H9 (cell line): ENCODE measurements at regions not wholly inside any gene's neighbourhood (a gene's known extent, or its start where the extent isn't known, plus 50 kb on each side); places are given as distances from the start of the nearest gene placed in this dataset.

Source experiments
- DNase-seq: peaks from one replicate; pipeline ENCODE4 v3.0.0-alpha.2; 2017
- H2AFZ ChIP-seq: one replicate; pipeline ENCODE4 v1.6.1; 2013; ENCODE audit warnings: mild to moderate bottlenecking, low read length, control low read depth, moderate library complexity
- H2AK5ac ChIP-seq: 2 replicates; pipeline ENCODE4 v1.6.1; 2013; ENCODE audit warnings: low read length, control low read depth, mixed read lengths; ENCODE audit not compliant: insufficient read length
- H2BK120ac ChIP-seq: one replicate; pipeline ENCODE4 v1.6.1; 2013; ENCODE audit warnings: low read depth, mild to moderate bottlenecking, low read length, control low read depth, inconsistent platforms; ENCODE audit not compliant: poor library complexity, severe bottlenecking
- H2BK12ac ChIP-seq: 2 replicates; pipeline ENCODE4 v1.6.1; 2013; ENCODE audit warnings: low read length, control low read depth, mixed read lengths, low read depth; ENCODE audit not compliant: insufficient read length
- H2BK15ac ChIP-seq: 2 replicates; pipeline ENCODE4 v1.6.1; 2013; ENCODE audit warnings: low read depth, low read length, control low read depth
- H2BK20ac ChIP-seq: one replicate; pipeline ENCODE4 v1.6.1; 2013; ENCODE audit warnings: low read depth, mild to moderate bottlenecking, low read length, control low read depth, inconsistent platforms; ENCODE audit not compliant: poor library complexity, severe bottlenecking
- H2BK5ac ChIP-seq: 2 replicates; pipeline ENCODE4 v1.6.1; 2013; ENCODE audit warnings: low read length, control low read depth, mixed read lengths; ENCODE audit not compliant: insufficient read length
- H3K14ac ChIP-seq: 2 replicates; pipeline ENCODE4 v1.6.1; 2013; ENCODE audit warnings: low read length, control low read depth; ENCODE audit not compliant: insufficient read depth
- H3K18ac ChIP-seq: 2 replicates; pipeline ENCODE4 v1.6.1; 2013; ENCODE audit warnings: low read depth, mild to moderate bottlenecking, mixed read lengths, low read length, control low read depth; ENCODE audit not compliant: insufficient read length
- H3K23ac ChIP-seq: 2 replicates; pipeline ENCODE4 v1.6.1; 2013; ENCODE audit warnings: low read length, control low read depth, mixed read lengths, low read depth; ENCODE audit not compliant: insufficient read length
- H3K23me2 ChIP-seq: 2 replicates; pipeline ENCODE4 v1.6.1; 2013; ENCODE audit warnings: low read depth, mild to moderate bottlenecking, mixed read lengths, low read length, control low read depth; ENCODE audit not compliant: insufficient read length, poor library complexity, severe bottlenecking
- H3K27ac ChIP-seq: 2 replicates; pipeline ENCODE4 v1.5.1; 2013; ENCODE audit warnings: low read length, control low read depth, mixed read lengths, low read depth; ENCODE audit not compliant: insufficient read length
- H3K27me3 ChIP-seq: 2 replicates; pipeline ENCODE4 v1.6.1; 2013; ENCODE audit warnings: low read length, control low read depth, inconsistent platforms; ENCODE audit not compliant: insufficient read depth
- H3K4ac ChIP-seq: 2 replicates; pipeline ENCODE4 v1.6.1; 2013; ENCODE audit warnings: low read depth, mild to moderate bottlenecking, control low read depth, inconsistent platforms, low read length, moderate library complexity
- H3K4me1 ChIP-seq: 2 replicates; pipeline ENCODE4 v1.6.1; 2013; ENCODE audit warnings: low read length, control low read depth, inconsistent platforms; ENCODE audit not compliant: insufficient read depth
- H3K4me2 ChIP-seq: 2 replicates; pipeline ENCODE4 v1.6.1; 2013; ENCODE audit warnings: low read length, control low read depth, mixed read lengths; ENCODE audit not compliant: insufficient read length, insufficient read depth
- H3K56ac ChIP-seq: 2 replicates; pipeline ENCODE4 v1.6.1; 2013; ENCODE audit warnings: low read depth, mild to moderate bottlenecking, mixed read lengths, low read length, control low read depth; ENCODE audit not compliant: insufficient read length
- H3K79me1 ChIP-seq: 2 replicates; pipeline ENCODE4 v1.6.1; 2013; ENCODE audit warnings: low read depth, mild to moderate bottlenecking, moderate library complexity, low read length, control low read depth, inconsistent platforms; ENCODE audit not compliant: insufficient read depth, poor library complexity, severe bottlenecking
- H3K79me2 ChIP-seq: 2 replicates; pipeline ENCODE4 v1.6.1; 2013; ENCODE audit warnings: low read length, control low read depth, inconsistent platforms; ENCODE audit not compliant: insufficient read depth
- H3K9ac ChIP-seq: 2 replicates; pipeline ENCODE4 v1.6.1; 2013; ENCODE audit warnings: low read length, control low read depth, mixed read lengths; ENCODE audit not compliant: insufficient read length; ENCODE audit errors: extremely low read depth
- H3K9me3 ChIP-seq: one replicate; pipeline ENCODE4 v1.6.1; 2013; ENCODE audit warnings: low read depth, low read length, inconsistent platforms; ENCODE audit not compliant: control insufficient read depth
- H3T11ph ChIP-seq: one replicate; pipeline ENCODE4 v1.6.1; 2013; ENCODE audit warnings: mild to moderate bottlenecking, low read length, control low read depth, inconsistent platforms
- H4K20me1 ChIP-seq: one replicate; pipeline ENCODE4 v1.6.1; 2013; ENCODE audit not compliant: control insufficient read depth, insufficient read length, insufficient read depth
- H4K5ac ChIP-seq: 2 replicates; pipeline ENCODE4 v1.6.1; 2013; ENCODE audit warnings: low read depth, mild to moderate bottlenecking, mixed read lengths, low read length, control low read depth; ENCODE audit not compliant: insufficient read length
- H4K8ac ChIP-seq: replicated peaks from 2 replicates; pipeline ENCODE4 v1.6.1; 2013; ENCODE audit warnings: low read length, control low read depth, mixed read lengths, low read depth; ENCODE audit not compliant: insufficient read length
- H4K91ac ChIP-seq: 2 replicates; pipeline ENCODE4 v1.6.1; 2013; ENCODE audit warnings: low read depth, mild to moderate bottlenecking, moderate library complexity, mixed read lengths, low read length, control low read depth; ENCODE audit not compliant: insufficient read length
- H3K27ac Mint-ChIP-seq, 3 experiments: 2 replicates in 2 of 3; 3 replicates in 1 of 3; pipeline ENCODE4 v1.8.0; 2020 to 2021; ENCODE audit warnings: mixed read lengths in 3 of 3, mild to moderate bottlenecking in 1 of 3, moderate library complexity in 1 of 3
- H3K27me3 Mint-ChIP-seq: 2 replicates; pipeline ENCODE4 v1.8.0; 2021; ENCODE audit warnings: low read depth, mild to moderate bottlenecking, moderate library complexity, mixed read lengths
- H3K36me3 Mint-ChIP-seq, 3 experiments: 2 replicates in 2 of 3; 3 replicates in 1 of 3; pipeline ENCODE4 v1.8.0; 2020 to 2021; ENCODE audit warnings: low read depth in 3 of 3, mixed read lengths in 3 of 3; ENCODE audit not compliant: insufficient read depth in 1 of 3
- H3K4me1 Mint-ChIP-seq, 2 experiments: 2 replicates each; pipeline ENCODE4 v1.8.0; 2020; ENCODE audit warnings: mixed read lengths in 2 of 2
- H3K4me3 Mint-ChIP-seq, 2 experiments: 2 replicates in 1 of 2; 3 replicates in 1 of 2; pipeline ENCODE4 v1.8.0; 2020 to 2021; ENCODE audit warnings: mild to moderate bottlenecking in 2 of 2, mixed read lengths in 2 of 2, moderate library complexity in 1 of 2
- H3K9me3 Mint-ChIP-seq, 2 experiments: 2 replicates in 1 of 2; 3 replicates in 1 of 2; pipeline ENCODE4 v1.8.0; 2020; ENCODE audit warnings: mild to moderate bottlenecking in 2 of 2, mixed read lengths in 2 of 2, moderate library complexity in 1 of 2
- CTCF ChIP-seq: fragments of 200-600 bp; sonication (generic); conservative IDR thresholded peaks from 3 replicates; pipeline ENCODE4 v1.8.0; 2021; ENCODE audit warnings: antibody characterized with exemption, mild to moderate bottlenecking

DNA sequence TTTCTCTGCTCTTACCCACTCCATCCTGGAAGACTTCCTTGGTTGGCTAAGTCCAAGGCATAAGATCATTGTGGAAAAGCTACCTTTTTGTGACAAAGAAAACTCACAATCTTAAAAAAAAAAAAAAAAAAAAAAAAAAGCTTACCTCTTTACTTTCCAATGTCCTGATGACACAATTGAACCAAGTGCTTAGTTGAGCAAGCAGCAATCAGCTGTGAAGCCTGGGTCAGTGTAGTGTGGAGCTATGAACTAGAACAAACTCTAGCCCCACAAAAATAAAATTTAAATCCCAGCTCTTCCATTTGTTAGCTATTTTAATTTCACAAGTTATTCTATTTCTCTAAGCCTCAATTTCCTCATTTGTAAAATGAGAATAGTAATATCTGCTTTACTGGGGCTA lies 647.6 kb downstream of the LMO4 start:
- H4K20me1 ChIP-seq = no peaks in the 10 kb centered on the region
- Mint-ChIP-seq H3K4me1 (peaks cover 41 to 42% of the 10 kb centered on the region in 2 experiments), H3K27ac (no peak overlapping the region), H3K9me3 (no peaks in the 10 kb centered on the region; a peak in 1 of 5 replicates), H3K27me3 (no peaks in the 10 kb centered on the region), H3K36me3 (no peaks in the 10 kb centered on the region), H3K4me3 (no peak overlapping the region)
- no peak overlapping the region for H3K14ac ChIP-seq
- H3K9me3 ChIP-seq = no peaks in the 10 kb centered on the region
- H3K9ac ChIP-seq = no peak overlapping the region
- no peak overlapping the region for H2BK20ac ChIP-seq
- no peak overlapping the region for H4K8ac ChIP-seq
- H2AK5ac ChIP-seq = no peak overlapping the region
- H3K23me2 ChIP-seq = no peaks in the 10 kb centered on the region
- H3K4ac ChIP-seq = no peak overlapping the region
- DNase-seq = no peak
- no peak overlapping the region for H3K18ac ChIP-seq
- no peak overlapping the region for H2AFZ ChIP-seq
- H2BK120ac ChIP-seq = no peak overlapping the region
- TF ChIP-seq CTCF = no peak
- no peaks in the 10 kb centered on the region for H3K79me2 ChIP-seq
- H3T11ph ChIP-seq = no peak overlapping the region
- no peak overlapping the region for H2BK5ac ChIP-seq
- H4K5ac ChIP-seq = no peak overlapping the region
- H2BK12ac ChIP-seq = no peak overlapping the region
- H3K4me2 ChIP-seq = no peak overlapping the region
- no peak overlapping the region for H3K56ac ChIP-seq
- no peak overlapping the region for H3K23ac ChIP-seq
- no peaks in the 10 kb centered on the region; the same call in 1 of the 2 replicates for H3K4me1 ChIP-seq
- no peaks in the 10 kb centered on the region for H3K27me3 ChIP-seq
- no peak overlapping the region for H4K91ac ChIP-seq
- no peak overlapping the region for H3K27ac ChIP-seq
- H3K79me1 ChIP-seq = no peaks in the 10 kb centered on the region
- no peak overlapping the region for H2BK15ac ChIP-seq
